ENCODE measurements at regions not wholly inside any gene's neighbourhood (a gene's known extent, or its start where the extent isn't known, plus 50 kb on each side); places are given as distances from the start of the nearest gene placed in this dataset.

DNA sequence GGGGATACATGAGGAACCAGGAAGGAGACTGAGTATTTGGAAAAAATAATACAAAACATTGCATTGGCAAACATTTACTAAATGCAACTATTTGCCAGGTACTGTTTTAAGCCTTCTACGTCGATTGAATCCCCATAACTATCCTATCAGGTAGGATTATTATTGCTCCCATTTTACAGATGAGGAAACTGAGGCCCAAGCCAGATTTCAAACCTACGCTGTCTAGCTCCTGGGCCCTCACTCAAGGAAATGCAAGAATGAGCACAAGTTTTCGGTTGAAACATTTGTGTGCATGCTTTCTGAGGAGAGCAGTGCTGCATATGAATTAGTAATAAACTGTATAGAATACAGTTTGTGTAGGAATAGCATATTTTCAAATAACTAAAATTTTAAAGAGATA, 206.7 kb downstream of the CEP135 start:
- no peak for TF ChIP-seq CTCF (IDR thresholded peaks at IDR 0.05; ENCODE audit: low read depth, low read length)
- no peak for TF ChIP-seq MAX (IDR thresholded peaks at IDR 0.05; ENCODE audit: low read depth, low read length)
- no peak for TF ChIP-seq MYC (IDR thresholded peaks at IDR 0.05; ENCODE audit: low read depth, low read length)
- no peak for TF ChIP-seq POLR2A (IDR thresholded peaks at IDR 0.05; ENCODE audit: extremely low read depth, insufficient read length)
